Osteoblast (primary cell): ENCODE measurements at regions not wholly inside any gene's neighbourhood (a gene's known extent, or its start where the extent isn't known, plus 50 kb on each side); places are given as distances from the start of the nearest gene placed in this dataset.

Source experiments
- DNase-seq: peaks from one replicate; pipeline ENCODE4 v3.0.0; 2011; ENCODE audit warnings: low spot score, mixed read lengths; ENCODE audit not compliant: insufficient read length; ENCODE audit errors: missing footprints
- H2AFZ ChIP-seq: 2 replicates; pipeline ENCODE4 v1.6.0; 2011; ENCODE audit warnings: mild to moderate bottlenecking, low read length
- H3K27ac ChIP-seq: 2 replicates; pipeline ENCODE4 v1.5.1; 2011; ENCODE audit warnings: mild to moderate bottlenecking, low read depth, low read length, moderate library complexity
- H3K27me3 ChIP-seq: 2 replicates; pipeline ENCODE4 v1.6.0; 2012; ENCODE audit warnings: mild to moderate bottlenecking, control low read depth, inconsistent platforms, low read length, moderate library complexity; ENCODE audit not compliant: insufficient read depth
- H3K36me3 ChIP-seq: 2 replicates; pipeline ENCODE4 v1.5.1; 2011; ENCODE audit warnings: mild to moderate bottlenecking, low read length, control low read depth, moderate library complexity; ENCODE audit not compliant: insufficient read depth
- H3K4me1 ChIP-seq: 2 replicates; pipeline ENCODE4 v1.5.1; 2011; ENCODE audit warnings: mild to moderate bottlenecking, low read length, control low read depth, moderate library complexity; ENCODE audit not compliant: insufficient read depth
- H3K4me2 ChIP-seq: 2 replicates; pipeline ENCODE4 v1.6.0; 2011; ENCODE audit warnings: mild to moderate bottlenecking, low read length; ENCODE audit not compliant: insufficient read depth
- H3K4me3 ChIP-seq: fragments of 200-600 bp; sonication (generic); 3 replicates; pipeline ENCODE4 v1.5.1; 2012; ENCODE audit warnings: mild to moderate bottlenecking, low read length, inconsistent platforms; ENCODE audit not compliant: insufficient read depth
- H3K79me2 ChIP-seq: 2 replicates; pipeline ENCODE4 v1.6.0; 2012; ENCODE audit warnings: mild to moderate bottlenecking, low read length, control low read depth, inconsistent platforms; ENCODE audit not compliant: insufficient read depth
- H3K9me3 ChIP-seq: 2 replicates; pipeline ENCODE4 v1.5.1; 2011; ENCODE audit warnings: low read depth, low read length, control low read depth
- H4K20me1 ChIP-seq: 2 replicates; pipeline ENCODE4 v1.6.0; 2012; ENCODE audit warnings: mild to moderate bottlenecking, low read length, control low read depth; ENCODE audit not compliant: insufficient read depth
- CTCF ChIP-seq: IDR thresholded peaks from 2 replicates; pipeline ENCODE4 v1.5.1; 2011; ENCODE audit warnings: mild to moderate bottlenecking, low read depth, low read length, moderate library complexity; ENCODE audit errors: extremely low read depth

- peak; percentile 38 for DNase-seq
- Histone ChIP-seq H3K79me2 (no peaks in the 10 kb centered on the region), H3K9me3 (no peaks in the 10 kb centered on the region), H2AFZ (no peak overlapping the region), H4K20me1 (no peaks in the 10 kb centered on the region), H3K27ac (no peak overlapping the region), H3K4me1 (no peaks in the 10 kb centered on the region), H3K36me3 (no peaks in the 10 kb centered on the region), H3K4me2 (no peak overlapping the region), H3K27me3 (no peaks in the 10 kb centered on the region), H3K4me3 (no peak overlapping the region)
- peak; percentile 67 for TF ChIP-seq CTCF
These were observed 481.6 kb downstream of the SH2D4B start for GRCh38 chr10:81019029-81019890.

- Histone ChIP-seq H3K27me3 (no peaks in the 10 kb centered on the region), H3K4me2 (no peak overlapping the region), H2AFZ (no peak overlapping the region), H4K20me1 (no peaks in the 10 kb centered on the region), H3K4me3 (no peak overlapping the region), H3K79me2 (no peaks in the 10 kb centered on the region), H3K36me3 (no peaks in the 10 kb centered on the region), H3K9me3 (no peaks in the 10 kb centered on the region), H3K27ac (no peak overlapping the region), H3K4me1 (no peaks in the 10 kb centered on the region)
- TF ChIP-seq CTCF, result no peak
- DNase-seq, result no peak
These were observed 483.9 kb downstream of the SH2D4B start for GRCh38 chr10:81021428-81022129.

GRCh38 chr10:81026591-81026990, 488.9 kb downstream of the SH2D4B start:
- Histone ChIP-seq H3K36me3 (no peaks in the 10 kb centered on the region), H3K27me3 (no peaks in the 10 kb centered on the region), H3K9me3 (no peaks in the 10 kb centered on the region), H3K4me1 (no peaks in the 10 kb centered on the region), H3K4me3 (no peak overlapping the region), H3K79me2 (no peaks in the 10 kb centered on the region), H2AFZ (no peak overlapping the region), H3K4me2 (no peak overlapping the region), H3K27ac (no peak overlapping the region), H4K20me1 (no peaks in the 10 kb centered on the region)
- TF ChIP-seq CTCF, result no peak
- DNase-seq, result peak; percentile 3

GRCh38 chr10:81027223-81027622, 489.5 kb downstream of the SH2D4B start:
- Histone ChIP-seq H3K4me3 (no peak overlapping the region), H2AFZ (no peak overlapping the region), H3K27me3 (no peaks in the 10 kb centered on the region), H3K4me1 (no peaks in the 10 kb centered on the region), H3K36me3 (no peaks in the 10 kb centered on the region), H4K20me1 (no peaks in the 10 kb centered on the region), H3K79me2 (no peaks in the 10 kb centered on the region), H3K9me3 (no peaks in the 10 kb centered on the region), H3K4me2 (no peak overlapping the region), H3K27ac (no peak overlapping the region)
- no peak for DNase-seq
- TF ChIP-seq CTCF, result no peak
